Activated naive CD4-positive, alpha-beta T cell (primary cell): ENCODE measurements at regions not wholly inside any gene's neighbourhood (a gene's known extent, or its start where the extent isn't known, plus 50 kb on each side); places are given as distances from the start of the nearest gene placed in this dataset.

Experiments
- DNase-seq, 4 experiments: peaks; one replicate each; lab custom pipeline; 2025; lab: John Stamatoyannopoulos, UW

DNA sequence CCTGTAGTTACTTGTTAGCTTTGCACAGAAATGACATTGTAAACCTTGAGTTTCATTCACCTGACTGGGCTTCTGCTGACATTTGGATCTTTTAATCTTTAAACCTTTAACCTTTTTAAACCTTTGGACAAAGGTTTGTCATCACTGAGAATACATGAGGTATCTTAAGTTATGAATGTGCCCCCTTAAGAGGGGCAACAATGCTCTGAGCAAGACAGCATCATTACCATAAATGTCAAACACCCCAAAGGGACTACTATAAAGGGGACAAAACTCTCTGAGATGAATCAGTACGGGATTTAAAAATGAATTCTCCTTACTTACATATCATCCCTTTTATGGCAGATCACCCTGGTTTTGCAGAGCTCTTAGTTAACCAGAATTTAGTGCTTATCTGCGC, 203.3 kb downstream of the COG6 start:
- DNase-seq = no peak

DNA sequence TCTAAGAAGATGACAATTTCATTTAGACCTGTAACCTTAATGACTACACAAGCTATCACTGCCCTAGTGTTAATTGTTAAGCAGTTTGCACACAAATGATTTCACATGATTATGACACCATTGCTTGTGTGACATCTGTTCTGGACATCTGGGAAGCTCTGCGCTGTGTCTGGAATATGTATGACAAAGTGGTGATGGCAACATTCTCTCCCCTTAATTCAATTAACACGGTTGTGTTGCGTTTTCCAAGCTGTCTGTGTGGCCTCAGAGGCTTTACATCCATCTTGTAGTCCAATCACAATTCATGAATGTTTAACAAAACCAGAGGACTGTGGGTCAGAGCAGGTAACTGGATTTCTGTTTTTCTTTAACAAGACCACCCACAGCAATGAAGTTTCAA, 204.4 kb downstream of the COG6 start:
- no peak for DNase-seq

DNA sequence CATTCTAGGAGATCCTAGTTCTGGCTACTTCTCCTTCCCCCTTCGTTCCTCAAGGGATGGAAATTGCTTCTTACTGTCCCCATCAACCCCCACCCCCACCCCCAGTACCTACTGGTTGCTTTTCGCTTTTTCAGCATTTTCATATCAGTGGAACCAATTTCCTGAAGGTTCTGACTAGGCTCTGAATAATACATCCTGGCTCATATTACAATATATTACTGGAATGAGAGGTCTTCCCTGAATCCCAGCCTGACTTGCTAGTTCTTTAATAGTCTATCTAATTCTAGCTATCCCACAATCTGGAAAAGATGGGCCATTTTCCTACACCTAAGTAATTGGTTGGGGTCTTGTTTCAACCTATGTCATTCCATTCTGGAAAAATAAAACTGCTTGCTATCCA, 207.4 kb downstream of the COG6 start:
- no peak for DNase-seq

DNA sequence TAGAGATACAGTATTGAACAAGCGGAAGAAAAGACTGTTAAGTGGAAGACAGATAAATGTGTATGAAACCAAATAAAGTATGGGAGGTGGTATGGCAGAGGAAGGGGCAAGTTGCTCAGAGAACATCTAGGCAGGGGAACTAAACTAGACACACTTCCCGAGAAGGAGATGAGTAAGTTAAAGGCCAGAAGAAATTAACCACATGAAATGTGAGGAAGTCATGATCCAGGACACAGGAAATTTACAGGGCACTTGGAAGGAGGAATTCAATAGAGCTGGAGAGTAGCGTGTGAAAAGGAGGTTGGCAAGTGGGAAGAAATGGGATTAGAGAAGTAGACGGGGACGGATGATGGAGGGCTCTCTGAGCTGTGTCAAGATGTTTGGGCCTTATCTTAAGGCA, 208.8 kb downstream of the COG6 start:
- no peak for DNase-seq

GRCh38 chr13:39866722-39867121, 211.3 kb downstream of the COG6 start:
- no peak for DNase-seq

GRCh38 chr13:39867807-39868206, 212.3 kb downstream of the COG6 start:
- DNase-seq = no peak

DNA sequence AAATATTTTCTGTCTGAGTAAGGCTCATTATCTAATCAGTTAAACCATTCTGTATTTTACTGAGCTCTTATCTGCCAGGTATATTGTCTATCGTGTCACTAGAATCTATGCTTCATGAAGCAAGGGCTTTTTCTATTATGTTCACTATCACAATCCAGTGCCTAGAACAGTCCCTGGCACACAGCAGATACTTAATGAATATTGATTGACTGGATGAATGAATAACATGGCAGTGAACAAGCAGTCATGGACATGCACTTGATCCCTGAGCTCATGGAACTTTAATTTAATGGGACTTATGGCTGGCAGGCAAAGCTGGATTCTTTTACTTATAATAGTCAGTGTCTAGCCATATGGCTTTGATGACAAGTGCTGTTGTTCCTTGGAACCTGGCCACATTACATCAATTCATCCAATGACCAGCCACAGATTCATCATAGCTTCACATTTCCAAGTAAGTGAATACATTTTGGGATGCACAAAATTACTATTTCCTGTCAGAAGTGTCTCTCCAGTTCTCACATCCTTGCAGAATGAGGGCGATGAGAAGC, 214.8 kb downstream of the COG6 start:
- no peak for DNase-seq

DNA sequence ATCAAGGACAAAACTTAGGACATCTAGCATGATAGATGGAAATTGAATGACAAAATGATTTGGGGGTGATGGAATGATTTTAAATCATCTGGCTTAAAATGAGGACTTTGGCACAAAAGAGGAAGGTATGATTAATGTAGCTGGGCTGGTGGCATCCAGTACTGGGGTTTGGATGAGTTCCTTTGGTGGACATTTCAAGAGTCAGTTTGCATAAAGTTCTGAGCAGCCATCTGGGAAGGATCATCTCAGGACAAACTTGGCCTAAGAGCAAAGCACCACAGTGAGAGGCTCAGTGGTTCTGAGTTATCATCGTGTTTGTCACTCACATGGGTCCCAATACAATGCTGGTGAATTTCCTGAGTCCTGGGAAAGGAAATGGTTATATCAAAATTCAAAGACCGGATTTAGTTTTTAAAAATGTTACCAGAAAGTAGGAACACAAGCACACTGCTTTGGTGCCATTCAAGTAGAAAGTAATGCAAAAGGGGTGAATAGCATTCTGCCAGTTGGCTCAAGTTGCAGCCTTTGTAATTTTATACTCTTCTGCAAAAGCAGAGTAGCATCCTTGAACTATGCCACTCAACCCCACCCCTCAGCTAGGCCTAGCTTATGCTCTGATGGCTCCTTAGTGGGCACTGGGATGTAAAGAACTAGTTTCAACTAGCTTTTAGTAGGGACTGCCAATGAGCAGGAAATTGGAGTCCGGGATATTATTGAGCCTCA, 219.0 kb downstream of the COG6 start:
- DNase-seq = no peak

GRCh38 chr13:39875111-39875987, 219.9 kb downstream of the COG6 start:
- DNase-seq = no peak

DNA sequence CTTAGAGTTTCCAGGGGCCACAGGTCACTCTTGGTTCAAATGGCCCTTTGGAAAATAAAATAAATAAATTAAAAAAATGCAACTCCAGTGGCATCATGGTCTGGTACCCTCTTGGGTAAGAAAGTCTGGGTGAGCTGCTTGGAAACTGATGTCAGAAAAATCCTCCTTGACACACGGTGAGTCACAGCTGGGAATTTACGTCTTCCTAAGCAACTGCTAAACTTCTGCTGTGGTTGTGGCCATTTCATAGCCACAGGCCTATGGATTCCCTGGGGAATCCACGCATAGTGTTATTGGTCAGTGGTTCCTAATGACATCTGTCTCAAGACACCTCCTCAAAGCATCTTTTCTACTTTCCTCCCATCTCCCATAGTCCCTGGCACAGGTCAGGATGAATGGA, 220.8 kb downstream of the COG6 start:
- no peak for DNase-seq

GRCh38 chr13:39877134-39877533, 221.7 kb downstream of the COG6 start:
- no peak for DNase-seq

GRCh38 chr13:39879286-39880035, 224.0 kb downstream of the COG6 start:
- DNase-seq = no peak

DNA sequence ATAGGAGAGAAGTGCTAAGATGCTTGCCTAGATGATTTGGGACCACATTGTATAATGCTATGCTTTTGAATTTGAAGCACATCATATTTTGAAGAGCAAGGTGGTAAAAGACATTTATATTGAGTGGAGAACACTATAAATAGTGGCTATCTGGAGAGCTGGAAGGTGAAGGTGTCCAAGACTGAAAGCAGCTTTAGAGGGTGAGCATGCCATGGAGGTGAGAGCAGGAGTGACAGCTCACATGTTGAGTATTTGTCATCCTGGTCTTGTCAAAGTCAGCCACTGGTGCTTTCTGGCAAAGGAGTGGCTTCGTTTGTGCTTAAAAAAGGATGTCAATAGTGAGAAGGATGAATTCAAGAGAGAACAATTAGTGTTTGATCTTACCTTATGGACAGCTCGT, 225.9 kb downstream of the COG6 start:
- DNase-seq = no peak

GRCh38 chr13:39881887-39882286, 226.4 kb downstream of the COG6 start:
- DNase-seq = no peak

DNA sequence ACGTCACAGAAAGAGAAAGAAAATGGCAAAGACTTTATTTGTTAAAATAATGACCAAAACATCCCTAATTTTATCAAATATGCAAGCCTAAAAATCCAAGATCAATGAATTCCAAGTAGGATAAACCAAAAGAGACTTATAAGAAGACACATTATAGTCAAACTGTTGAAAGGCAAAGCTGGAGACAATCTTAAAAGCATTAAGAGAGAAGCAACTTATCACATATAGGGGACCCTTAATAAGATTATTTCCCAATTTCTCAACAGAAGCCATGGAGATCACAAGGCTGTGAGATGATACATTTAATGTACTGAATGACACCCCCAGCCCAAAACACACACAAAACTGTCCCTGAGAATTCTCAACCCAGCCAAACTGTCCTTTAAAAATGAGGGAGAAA, 228.7 kb downstream of the COG6 start:
- no peak for DNase-seq

DNA sequence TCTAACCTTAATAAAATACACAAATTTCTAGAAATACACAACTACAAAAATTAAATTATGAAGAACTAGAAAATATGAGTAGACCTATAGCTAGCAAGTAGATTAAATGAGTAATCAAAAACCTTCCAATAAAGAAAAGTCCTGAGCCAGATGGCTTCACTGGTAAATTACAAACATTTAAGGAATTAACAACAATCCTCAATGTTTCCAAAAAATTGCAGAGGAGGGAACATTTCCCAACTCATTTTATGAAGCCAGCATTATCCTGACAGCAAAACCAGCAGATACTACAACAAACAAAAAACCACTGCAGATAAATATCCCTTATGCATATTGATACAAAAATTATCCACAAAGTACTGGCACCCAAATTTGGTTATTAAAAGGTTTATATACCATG, 230.9 kb downstream of the COG6 start:
- DNase-seq = no peak

GRCh38 chr13:39887387-39887786, 231.9 kb downstream of the COG6 start:
- no peak for DNase-seq

- no peak for DNase-seq
Observed at GRCh38 chr13:39888865-39889810, 233.7 kb downstream of the COG6 start.

DNA sequence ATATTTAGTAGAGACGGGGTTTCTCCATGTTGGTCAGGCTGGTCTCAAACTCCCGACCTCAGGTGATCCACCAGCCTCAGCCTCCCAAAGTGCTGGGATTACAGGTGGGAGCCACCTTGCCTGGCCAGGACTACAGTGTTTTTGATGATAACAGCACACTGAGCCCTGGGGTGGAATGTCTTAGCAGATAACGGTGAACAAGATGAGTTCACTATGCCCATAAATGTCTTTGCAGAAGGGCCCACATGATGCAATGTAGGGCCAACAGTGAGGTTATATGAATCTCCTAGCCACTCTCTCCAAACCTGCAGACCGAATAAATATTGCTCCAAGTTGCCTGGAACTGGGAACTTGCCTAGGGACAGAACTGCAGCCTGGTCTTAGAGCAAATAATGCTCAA, 235.1 kb downstream of the COG6 start:
- DNase-seq = no peak

DNA sequence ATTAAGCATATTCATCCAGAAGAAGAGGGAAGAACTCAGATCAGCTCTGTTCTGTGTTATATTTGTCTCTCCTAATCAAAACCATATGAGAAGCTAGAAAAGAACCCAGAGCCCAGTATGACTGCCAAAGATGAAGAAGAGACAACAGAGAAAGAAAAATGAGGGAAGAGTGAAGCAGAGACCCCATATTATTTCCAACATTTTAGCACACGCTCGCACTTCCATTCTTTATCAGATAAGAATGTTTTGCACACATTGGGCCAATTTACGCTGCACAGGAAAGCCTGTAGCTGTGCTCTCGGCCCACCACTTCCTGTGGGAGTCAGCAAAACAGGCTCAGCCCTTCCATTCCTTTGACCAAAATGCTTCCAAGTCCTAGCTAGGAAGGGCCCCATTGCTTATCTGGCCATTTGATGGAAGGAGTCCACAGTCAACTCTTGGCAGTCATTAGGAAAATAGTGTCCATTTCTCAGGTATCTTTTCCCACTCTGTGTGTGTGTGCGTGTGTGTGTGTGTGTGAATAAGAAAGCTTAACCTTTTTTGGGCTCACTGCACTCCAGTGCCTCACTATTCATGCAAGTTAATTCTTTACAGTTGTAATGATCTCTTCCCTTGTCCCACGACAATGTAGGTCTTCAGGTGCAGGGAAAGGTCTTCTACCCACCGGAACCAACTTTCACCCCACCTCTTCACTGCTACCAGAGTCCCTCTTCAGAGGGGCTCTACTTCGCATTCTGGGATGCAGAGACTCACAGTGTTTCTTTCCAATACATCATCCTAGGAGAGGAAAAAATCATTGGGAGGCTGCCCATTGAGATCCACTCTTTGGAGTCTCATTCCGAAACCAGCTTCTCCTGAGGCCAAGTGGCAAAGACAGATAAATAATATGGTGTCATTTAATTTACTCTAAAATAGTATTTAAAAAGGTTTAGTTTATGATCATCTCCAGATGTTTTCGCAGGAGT, 237.5 kb downstream of the COG6 start:
- DNase-seq = peak in 1 of 4 experiments; percentile 21
